ENCODE measurements at regions not wholly inside any gene's neighbourhood (a gene's known extent, or its start where the extent isn't known, plus 50 kb on each side); places are given as distances from the start of the nearest gene placed in this dataset.

DNA sequence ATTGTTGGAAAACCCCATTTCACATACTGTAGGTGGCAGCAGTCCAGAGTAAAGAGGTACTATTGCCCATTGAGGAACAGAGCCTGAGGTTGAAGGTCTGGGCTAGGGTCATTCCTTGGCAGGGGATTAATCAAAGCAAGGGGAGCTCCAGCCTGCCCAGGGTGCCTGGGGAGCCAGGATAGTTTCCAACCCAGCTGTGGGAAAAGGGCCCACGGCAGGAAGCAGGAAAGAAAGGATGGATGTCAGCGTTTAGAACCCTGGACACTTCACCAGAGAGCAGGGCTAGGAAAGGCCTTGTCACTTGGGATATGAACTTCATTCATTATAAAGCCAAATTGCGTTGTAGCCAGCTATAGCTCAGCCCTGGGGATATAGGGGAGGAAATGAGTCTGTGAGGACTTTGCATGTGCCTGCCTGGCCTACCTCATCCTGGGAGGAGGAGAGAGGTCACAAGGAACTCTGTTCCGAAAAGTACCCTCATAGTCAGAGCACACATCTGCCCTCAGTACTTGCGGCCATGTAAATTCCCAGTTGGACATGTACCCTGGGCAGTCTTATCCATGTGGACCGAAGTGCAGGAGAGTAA lies 140.2 kb upstream of the COPS8 start:
- TF ChIP-seq CTCF (IDR thresholded peaks at IDR 0.05; ENCODE audit: low read depth, low read length): no peak
- DNase-seq (ENCODE audit: extremely low read depth, low read depth): no peak

GRCh38 chr2:236946871-236947270 lies 138.8 kb upstream of the COPS8 start:
- DNase-seq (ENCODE audit: extremely low read depth, low read depth): no peak
- TF ChIP-seq CTCF (IDR thresholded peaks at IDR 0.05; ENCODE audit: low read depth, low read length): no peak

- no peak for DNase-seq (ENCODE audit: extremely low read depth, low read depth)
- no peak for TF ChIP-seq CTCF (IDR thresholded peaks at IDR 0.05; ENCODE audit: low read depth, low read length)
These were observed 138.4 kb upstream of the COPS8 start for GRCh38 chr2:236947294-236947693.

GRCh38 chr2:236947896-236948295 lies 137.8 kb upstream of the COPS8 start:
- no peak for TF ChIP-seq CTCF (IDR thresholded peaks at IDR 0.05; ENCODE audit: low read depth, low read length)
- DNase-seq (ENCODE audit: extremely low read depth, low read depth): no peak

- no peak for TF ChIP-seq CTCF (IDR thresholded peaks at IDR 0.05; ENCODE audit: low read depth, low read length)
- no peak for DNase-seq (ENCODE audit: extremely low read depth, low read depth)
These were observed 136.4 kb upstream of the COPS8 start for GRCh38 chr2:236949089-236949905.

- no peak for DNase-seq (ENCODE audit: extremely low read depth, low read depth)
- TF ChIP-seq CTCF (IDR thresholded peaks at IDR 0.05; ENCODE audit: low read depth, low read length): no peak
These were observed 133.7 kb upstream of the COPS8 start for GRCh38 chr2:236951830-236952475.

- TF ChIP-seq CTCF (IDR thresholded peaks at IDR 0.05; ENCODE audit: low read depth, low read length): no peak
- DNase-seq (ENCODE audit: extremely low read depth, low read depth): no peak
These were observed 131.0 kb upstream of the COPS8 start for GRCh38 chr2:236954641-236955040.

Measured in AG09319 (cell line).